ENCODE measurements at regions not wholly inside any gene's neighbourhood (a gene's known extent, or its start where the extent isn't known, plus 50 kb on each side); places are given as distances from the start of the nearest gene placed in this dataset.

- TF ChIP-seq POLR2AphosphoS5 (IDR thresholded peaks at IDR 0.05; ENCODE audit: low read depth, low read length): no peak
- no peak for TF ChIP-seq POLR2A (IDR thresholded peaks at IDR 0.05; ENCODE audit: low read depth, low read length)
- TF ChIP-seq TAF1 (IDR thresholded peaks at IDR 0.05; ENCODE audit: borderline replicate concordance, low read depth, low read length): no peak
These were observed 152.9 kb downstream of the LPIN1 start for GRCh38 chr2:11899264-11899818.
